Ectodermal cell (in vitro differentiated cells): ENCODE measurements at regions not wholly inside any gene's neighbourhood (a gene's known extent, or its start where the extent isn't known, plus 50 kb on each side); places are given as distances from the start of the nearest gene placed in this dataset.

Source experiments
- H3K27ac ChIP-seq: 2 replicates; pipeline ENCODE4 v1.7.0; 2013; ENCODE audit warnings: mild to moderate bottlenecking, low read depth, low read length; ENCODE audit not compliant: insufficient read depth, poor library complexity, severe bottlenecking
- H3K27me3 ChIP-seq: 2 replicates; pipeline ENCODE4 v1.7.0; 2013; ENCODE audit warnings: mild to moderate bottlenecking, low read length; ENCODE audit not compliant: insufficient read depth, control insufficient read depth, poor library complexity, severe bottlenecking
- H3K36me3 ChIP-seq: one replicate; pipeline ENCODE4 v1.7.0; 2013; ENCODE audit warnings: low read length; ENCODE audit not compliant: control insufficient read depth, insufficient read depth
- H3K4me1 ChIP-seq: one replicate; pipeline ENCODE4 v1.7.0; 2013; ENCODE audit warnings: low read length; ENCODE audit not compliant: control insufficient read depth, insufficient read depth
- H3K4me3 ChIP-seq: 2 replicates; pipeline ENCODE4 v1.7.0; 2013; ENCODE audit warnings: low read depth, low read length, control low read depth; ENCODE audit not compliant: insufficient read depth
- H3K9me3 ChIP-seq: 2 replicates; pipeline ENCODE4 v1.7.0; 2013; ENCODE audit warnings: mild to moderate bottlenecking, low read length, moderate library complexity; ENCODE audit not compliant: control insufficient read depth
- WGBS, 2 experiments: methylation state at CpG; one replicate each; pipeline ENCODE4 v1.1.7; 2013; ENCODE audit warnings: missing lambda C conversion rate in 2 of 2; 5-methylcytosine and 5-hydroxymethylcytosine counted together

DNA sequence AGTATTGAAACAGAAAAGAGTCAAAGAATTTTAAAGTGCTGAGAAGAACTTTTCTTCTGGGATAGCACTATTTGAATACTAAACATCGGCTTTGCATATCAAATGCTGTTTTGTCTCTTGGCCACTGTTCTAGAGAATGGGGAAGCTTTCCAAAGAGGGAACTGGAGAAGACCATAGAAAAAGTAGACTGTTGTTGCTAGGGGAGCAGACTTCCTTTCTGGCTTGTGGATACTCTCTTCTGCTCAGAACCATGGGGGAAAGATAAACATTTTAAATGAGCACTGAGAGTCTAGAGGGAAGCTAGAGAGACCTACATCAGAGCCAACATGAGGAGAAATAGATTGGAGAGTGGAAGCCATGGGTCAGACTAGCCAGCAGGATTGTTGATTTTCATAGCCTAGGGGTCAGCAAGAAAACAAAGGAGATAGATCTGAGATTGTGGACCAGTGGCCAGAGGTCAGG is 315.7 kb downstream of the KCTD12 start:
- Histone ChIP-seq H3K4me1 (no peaks in the 10 kb centered on the region), H3K36me3 (no peaks in the 10 kb centered on the region), H3K27me3 (no peaks in the 10 kb centered on the region), H3K9me3 (no peaks in the 10 kb centered on the region), H3K27ac (no peak overlapping the region), H3K4me3 (no peak overlapping the region)
- 85 to 87% methylated on average over 1 of the region's 1 CpG for WGBS, 2 experiments

DNA sequence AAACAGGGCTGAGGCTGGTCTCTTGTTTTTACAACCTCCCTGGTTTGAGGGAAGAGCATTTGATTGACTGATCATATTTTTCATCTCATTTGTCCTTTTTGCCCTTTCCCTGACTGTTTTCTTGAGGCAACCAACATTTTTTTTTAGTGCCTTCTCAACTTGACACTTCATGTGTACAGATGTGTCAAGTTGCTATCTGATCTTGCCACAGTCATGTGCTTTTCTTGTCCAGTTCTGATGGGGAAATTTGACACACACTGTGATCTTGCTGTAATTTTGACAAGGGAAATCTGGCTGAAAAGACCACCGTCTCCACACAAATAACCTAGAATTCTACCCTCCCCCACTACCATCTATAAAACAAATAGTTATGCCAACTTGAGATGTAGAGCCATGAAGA is 329.6 kb downstream of the KCTD12 start:
- Histone ChIP-seq H3K9me3 (no peaks in the 10 kb centered on the region), H3K27me3 (no peaks in the 10 kb centered on the region), H3K4me1 (no peaks in the 10 kb centered on the region), H3K4me3 (no peak overlapping the region), H3K36me3 (no peaks in the 10 kb centered on the region), H3K27ac (no peak overlapping the region)
- 73% methylated on average over 1 of the region's 1 CpG; no CpG with 5 or more reads in 1 of the 2 experiments for WGBS, 2 experiments

DNA sequence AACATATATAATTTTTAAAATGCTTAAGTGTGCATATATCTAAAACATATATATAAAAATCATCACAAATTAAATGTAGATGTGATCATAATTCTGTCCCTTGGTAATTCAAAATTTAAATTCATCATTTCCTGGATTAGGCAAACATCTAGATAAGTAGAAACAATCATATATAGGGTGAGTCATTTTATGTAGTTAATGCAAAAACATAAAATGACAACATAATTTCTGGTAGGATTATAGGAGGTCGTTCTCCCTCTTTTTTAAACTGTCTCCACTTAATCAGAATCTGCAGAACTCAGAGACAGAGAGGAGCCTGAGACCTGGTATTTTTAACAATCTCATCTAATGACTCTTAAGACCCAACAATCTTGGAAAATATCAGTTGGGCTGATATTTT is 333.4 kb downstream of the KCTD12 start:
- 82 to 100% methylated on average over 1 of the region's 1 CpG for WGBS, 2 experiments
- H3K4me1 ChIP-seq, result no peaks in the 10 kb centered on the region
- H3K4me3 ChIP-seq, result no peak overlapping the region
- no peak overlapping the region for H3K27ac ChIP-seq
- H3K27me3 ChIP-seq, result no peaks in the 10 kb centered on the region
- no peaks in the 10 kb centered on the region for H3K9me3 ChIP-seq
- no peaks in the 10 kb centered on the region for H3K36me3 ChIP-seq

DNA sequence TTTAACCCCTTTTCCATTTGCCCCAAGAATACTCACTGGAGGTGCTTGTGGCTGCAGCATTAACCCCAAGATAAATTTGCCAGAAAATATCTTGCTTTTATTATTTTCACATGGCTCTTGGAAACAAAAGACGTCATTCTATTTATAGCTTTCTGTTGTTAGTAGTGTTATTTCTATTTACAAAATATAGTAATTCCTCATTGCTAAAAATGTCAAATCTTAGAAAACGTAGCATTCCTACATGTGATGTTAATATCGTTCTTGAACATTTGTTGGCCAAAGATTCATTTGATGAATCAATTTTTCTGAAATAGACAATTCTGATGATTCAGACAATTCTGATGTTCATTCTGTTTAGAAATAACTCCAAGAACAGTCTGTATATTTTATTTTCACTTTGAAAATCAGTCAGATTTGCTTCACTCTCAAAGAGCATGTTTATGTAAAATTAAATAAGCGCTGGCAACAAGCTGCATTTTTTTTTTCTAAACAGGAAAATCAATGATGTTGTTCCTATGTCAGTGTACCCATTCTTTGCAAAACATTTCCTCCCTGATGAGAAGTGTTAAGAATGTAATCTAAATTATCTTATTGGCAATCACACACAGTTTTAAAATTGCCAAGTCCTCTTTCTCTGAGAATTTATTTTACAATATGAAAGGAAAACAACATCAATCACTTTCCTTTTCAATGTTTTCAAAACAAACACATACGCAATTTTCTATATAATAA is 334.0 kb downstream of the KCTD12 start:
- no peaks in the 10 kb centered on the region for H3K4me1 ChIP-seq
- no peaks in the 10 kb centered on the region for H3K9me3 ChIP-seq
- no peak overlapping the region for H3K27ac ChIP-seq
- no peaks in the 10 kb centered on the region for H3K36me3 ChIP-seq
- H3K4me3 ChIP-seq, result no peak overlapping the region
- no peaks in the 10 kb centered on the region for H3K27me3 ChIP-seq
- WGBS, 2 experiments, result 89 to 98% methylated on average over 3 of the region's 5 CpGs

DNA sequence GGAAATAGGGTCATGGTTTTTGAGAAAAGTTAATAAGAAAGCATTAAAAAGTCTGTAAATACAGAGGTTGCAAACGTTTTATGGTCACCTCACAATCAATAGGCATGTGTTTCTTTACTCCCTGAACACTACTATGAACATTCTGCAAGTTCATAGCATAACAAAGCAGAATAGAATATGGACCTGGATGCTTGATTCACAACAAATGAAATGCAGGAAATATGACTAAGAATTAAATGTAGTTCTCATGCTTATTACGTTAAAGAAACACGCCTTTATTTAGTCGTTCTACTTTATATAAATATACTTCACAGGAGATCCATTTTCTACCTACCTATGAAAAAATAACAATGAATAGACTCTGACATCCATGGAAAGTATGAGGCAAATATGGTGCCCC is 344.0 kb downstream of the KCTD12 start:
- no peaks in the 10 kb centered on the region for H3K4me1 ChIP-seq
- no peaks in the 10 kb centered on the region for H3K36me3 ChIP-seq
- H3K4me3 ChIP-seq, result no peak overlapping the region
- no peaks in the 10 kb centered on the region for H3K9me3 ChIP-seq
- WGBS, 2 experiments, result 89 to 100% methylated on average over 3 of the region's 4 CpGs
- no peaks in the 10 kb centered on the region for H3K27me3 ChIP-seq
- H3K27ac ChIP-seq, result no peak overlapping the region

DNA sequence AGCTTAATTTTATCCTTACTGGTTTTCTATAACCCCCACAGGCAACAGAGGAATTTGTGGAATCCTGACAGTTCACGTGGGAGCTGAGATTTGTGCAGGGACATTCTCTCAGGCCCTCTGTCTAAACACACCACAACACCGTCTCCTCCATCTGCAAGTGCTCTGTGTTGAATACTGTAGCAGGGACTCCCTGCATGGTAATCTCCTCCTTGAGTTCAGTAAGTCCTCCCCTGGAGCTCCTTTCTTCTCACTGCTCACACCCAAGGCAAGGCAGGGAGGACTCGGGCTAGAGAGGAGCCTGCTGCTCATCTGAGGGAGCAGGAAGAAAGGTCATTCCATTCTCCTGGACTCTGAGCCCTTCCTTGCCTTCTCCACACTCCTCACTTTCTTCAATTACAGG is 348.2 kb downstream of the KCTD12 start:
- H3K27ac ChIP-seq, result no peak overlapping the region
- no peak overlapping the region for H3K4me3 ChIP-seq
- 42 to 47% methylated on average over 3 of the region's 3 CpGs for WGBS, 2 experiments
- H3K9me3 ChIP-seq, result no peaks in the 10 kb centered on the region
- H3K4me1 ChIP-seq, result no peaks in the 10 kb centered on the region
- H3K36me3 ChIP-seq, result no peaks in the 10 kb centered on the region
- no peaks in the 10 kb centered on the region for H3K27me3 ChIP-seq

DNA sequence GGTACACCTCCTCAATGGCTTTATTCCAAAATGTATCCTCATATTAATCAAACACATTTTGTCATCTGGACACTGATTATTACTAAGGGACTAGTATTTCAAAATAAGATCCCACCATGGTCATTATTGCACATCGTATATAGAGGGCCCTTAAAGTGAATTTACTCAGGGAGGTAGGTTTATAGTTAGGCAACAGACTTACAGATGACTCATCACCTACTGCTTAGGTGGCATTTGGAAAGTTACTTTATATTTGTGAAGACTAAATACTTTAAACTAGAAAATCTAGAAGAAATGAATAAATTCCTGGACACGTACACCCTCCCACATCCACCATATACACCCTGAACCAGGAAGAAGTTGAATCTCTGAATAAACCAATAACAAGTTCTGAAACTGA is 353.0 kb downstream of the KCTD12 start:
- Histone ChIP-seq H3K9me3 (no peaks in the 10 kb centered on the region), H3K36me3 (no peaks in the 10 kb centered on the region), H3K27ac (no peak overlapping the region), H3K4me1 (no peaks in the 10 kb centered on the region), H3K27me3 (no peaks in the 10 kb centered on the region), H3K4me3 (no peak overlapping the region)
- WGBS, 2 experiments, result 91 to 100% methylated on average over 1 to 2 of the region's 2 CpGs

DNA sequence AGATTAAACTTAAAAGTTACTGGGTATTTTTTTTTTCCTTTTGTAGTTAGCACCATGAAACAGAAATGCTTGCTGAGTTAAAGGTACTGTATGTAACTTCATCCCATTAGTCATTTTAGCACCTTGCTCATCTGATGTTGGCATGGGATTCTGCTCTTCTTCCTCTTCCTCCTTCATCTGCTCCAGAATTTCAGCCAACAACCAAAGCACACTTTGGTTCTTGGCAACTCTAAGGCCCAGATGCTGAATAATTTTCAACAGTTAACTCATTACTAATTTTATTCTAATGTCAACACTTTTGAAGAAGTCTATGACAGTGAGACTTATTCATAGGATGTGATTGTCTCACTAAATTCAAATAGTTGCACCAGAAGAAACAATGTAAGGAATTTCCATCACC is 359.2 kb downstream of the KCTD12 start:
- H3K4me1 ChIP-seq, result no peaks in the 10 kb centered on the region
- no peak overlapping the region for H3K4me3 ChIP-seq
- no peaks in the 10 kb centered on the region for H3K36me3 ChIP-seq
- no peaks in the 10 kb centered on the region for H3K9me3 ChIP-seq
- no peak overlapping the region for H3K27ac ChIP-seq
- no peaks in the 10 kb centered on the region for H3K27me3 ChIP-seq

DNA sequence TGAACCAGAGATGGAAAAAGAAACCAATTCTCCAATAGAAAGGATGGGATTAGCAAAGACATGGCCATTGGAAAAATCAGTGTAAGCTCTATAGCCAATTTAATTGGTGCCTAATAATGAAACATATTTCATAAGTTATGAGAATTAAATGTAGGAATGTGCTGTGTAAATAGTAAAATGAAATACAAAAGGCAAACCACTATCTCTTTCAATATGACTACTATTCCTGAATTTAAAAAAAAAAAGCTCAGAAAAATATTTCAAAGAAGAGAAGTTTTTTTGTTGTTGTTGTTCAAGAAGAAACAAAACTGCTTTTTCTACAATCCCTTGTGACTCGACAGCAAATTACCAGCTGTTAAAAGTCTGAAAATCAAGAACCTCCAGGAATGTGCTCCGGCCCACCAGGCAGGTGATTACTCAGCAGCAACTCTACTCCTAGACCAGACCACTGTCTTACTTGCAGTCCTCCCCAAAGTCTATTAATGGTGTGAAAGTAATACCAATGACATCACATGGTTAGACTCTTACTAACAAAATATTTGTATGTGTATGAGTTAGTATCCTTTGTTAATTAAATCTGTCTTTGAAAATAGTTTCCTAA is 362.4 kb downstream of the KCTD12 start:
- no peaks in the 10 kb centered on the region for H3K27me3 ChIP-seq
- H3K36me3 ChIP-seq, result no peaks in the 10 kb centered on the region
- no peak overlapping the region for H3K27ac ChIP-seq
- no peak overlapping the region for H3K4me3 ChIP-seq
- 82 to 83% methylated on average over 2 of the region's 2 CpGs for WGBS, 2 experiments
- no peaks in the 10 kb centered on the region for H3K4me1 ChIP-seq
- H3K9me3 ChIP-seq, result no peaks in the 10 kb centered on the region

DNA sequence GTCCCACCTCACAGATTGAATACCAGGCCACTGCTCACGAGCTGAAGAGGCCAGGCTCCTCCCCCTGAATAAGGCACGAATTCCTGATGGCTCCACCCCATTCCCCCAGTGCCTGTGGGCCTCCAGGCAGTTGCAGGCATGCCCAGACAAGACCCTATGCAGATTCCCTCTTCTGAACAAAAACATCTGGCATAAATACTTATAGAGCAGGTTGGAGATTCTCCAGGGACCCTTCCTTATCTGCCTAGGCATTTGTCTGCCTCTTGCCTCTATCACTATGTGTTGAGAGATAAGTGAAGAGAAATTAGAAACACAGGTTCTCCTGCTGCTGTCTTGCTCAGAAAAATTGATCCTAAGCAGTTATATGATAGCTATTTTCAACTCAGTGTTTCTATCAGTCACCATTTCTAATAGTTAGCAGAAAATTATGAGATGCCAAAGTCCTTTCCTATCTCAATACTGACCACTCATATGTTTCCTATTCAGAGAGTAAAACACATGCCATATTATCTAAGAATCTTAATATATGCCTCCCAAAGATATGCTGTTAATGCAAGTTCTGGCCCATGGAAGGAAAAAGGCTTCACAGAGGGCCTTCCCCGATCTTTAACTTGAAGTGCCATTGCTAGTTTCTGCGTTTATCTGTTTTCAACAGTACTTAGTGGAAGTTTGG is 364.0 kb downstream of the KCTD12 start:
- Histone ChIP-seq H3K9me3 (no peaks in the 10 kb centered on the region), H3K4me1 (no peaks in the 10 kb centered on the region), H3K27me3 (no peaks in the 10 kb centered on the region), H3K36me3 (no peaks in the 10 kb centered on the region), H3K4me3 (no peak overlapping the region), H3K27ac (no peak overlapping the region)
- 80% methylated on average over 4 of the region's 4 CpGs for WGBS, 2 experiments
